ENCODE measurements at regions not wholly inside any gene's neighbourhood (a gene's known extent, or its start where the extent isn't known, plus 50 kb on each side); places are given as distances from the start of the nearest gene placed in this dataset.

DNA sequence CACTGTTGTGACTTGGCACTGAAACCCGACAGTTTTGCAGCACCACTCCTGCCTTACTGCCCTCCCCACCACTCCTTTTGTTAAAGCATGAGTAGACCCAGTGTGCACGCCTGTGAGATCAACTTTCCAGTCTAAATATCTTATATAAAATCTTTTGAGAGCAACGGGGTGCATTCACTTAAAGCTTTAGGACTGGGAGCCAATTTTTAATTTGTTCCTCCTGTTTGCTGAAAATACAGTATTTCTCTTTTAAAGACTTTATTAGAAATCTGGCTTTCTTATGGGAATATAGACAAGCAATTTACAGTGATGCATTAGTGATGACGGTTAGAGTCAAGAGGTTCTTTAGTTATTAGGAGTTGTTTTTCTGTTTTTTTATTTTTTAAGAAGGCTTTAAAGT, 397.5 kb downstream of the TMEM167A start:
- DNase-seq (ENCODE audit: extremely low read depth in 1 of 11, low read depth in 9 of 11, low spot score in 4 of 11), result no peak

GRCh38 chr5:82676661-82677060, 398.5 kb upstream of the RPS23 start:
- DNase-seq (ENCODE audit: extremely low read depth in 1 of 11, low read depth in 9 of 11, low spot score in 4 of 11), result no peak

- no peak for DNase-seq (ENCODE audit: extremely low read depth in 1 of 11, low read depth in 9 of 11, low spot score in 4 of 11)
Measured at GRCh38 chr5:82674671-82675070, 396.5 kb upstream of the RPS23 start.

GRCh38 chr5:82673057-82673809, 395.1 kb upstream of the RPS23 start:
- no peak for DNase-seq (ENCODE audit: extremely low read depth in 1 of 11, low read depth in 9 of 11, low spot score in 4 of 11)

DNA sequence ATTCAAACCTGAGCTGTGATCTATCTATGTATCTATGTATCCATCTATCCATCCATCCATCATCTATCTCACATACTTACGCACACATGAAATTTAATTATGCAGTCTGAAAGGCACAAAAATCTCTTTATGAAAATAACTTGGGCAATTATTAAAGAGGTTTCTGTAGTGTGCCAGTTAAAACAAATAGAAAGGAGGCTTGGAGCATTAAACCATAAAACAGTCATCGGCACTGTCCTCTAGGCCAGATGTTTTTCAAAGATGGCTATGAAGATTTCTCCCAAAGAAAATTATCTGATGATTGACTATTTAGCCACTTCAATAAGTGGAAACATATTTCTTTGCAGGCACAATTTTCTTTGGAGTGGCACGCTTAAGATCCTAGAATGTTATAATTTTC, 392.5 kb upstream of the RPS23 start:
- DNase-seq (ENCODE audit: extremely low read depth in 1 of 11, low read depth in 9 of 11, low spot score in 4 of 11), result no peak

GRCh38 chr5:82669720-82670119, 391.6 kb upstream of the RPS23 start:
- DNase-seq (ENCODE audit: extremely low read depth in 1 of 11, low read depth in 9 of 11, low spot score in 4 of 11), result no peak

DNA sequence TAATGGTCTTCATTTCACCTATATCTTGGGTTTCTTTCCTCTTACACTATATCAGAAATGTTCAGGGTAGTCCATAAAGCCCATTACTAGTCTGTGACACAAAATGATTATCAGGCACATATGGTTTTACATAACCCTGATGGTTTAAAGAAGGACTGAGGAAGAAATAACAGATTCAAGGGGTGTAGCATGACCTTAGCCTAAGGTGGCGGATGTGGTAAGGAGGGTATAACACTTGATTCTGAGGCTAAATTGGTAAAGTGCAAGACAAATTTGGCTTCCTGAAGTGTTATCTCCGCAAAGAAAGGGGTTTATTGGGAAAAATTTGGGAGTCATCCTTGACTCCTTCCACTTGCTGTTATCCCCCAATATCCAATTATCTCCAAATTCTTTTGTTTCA, 388.2 kb upstream of the RPS23 start:
- no peak for DNase-seq (ENCODE audit: extremely low read depth in 1 of 11, low read depth in 9 of 11, low spot score in 4 of 11)

DNA sequence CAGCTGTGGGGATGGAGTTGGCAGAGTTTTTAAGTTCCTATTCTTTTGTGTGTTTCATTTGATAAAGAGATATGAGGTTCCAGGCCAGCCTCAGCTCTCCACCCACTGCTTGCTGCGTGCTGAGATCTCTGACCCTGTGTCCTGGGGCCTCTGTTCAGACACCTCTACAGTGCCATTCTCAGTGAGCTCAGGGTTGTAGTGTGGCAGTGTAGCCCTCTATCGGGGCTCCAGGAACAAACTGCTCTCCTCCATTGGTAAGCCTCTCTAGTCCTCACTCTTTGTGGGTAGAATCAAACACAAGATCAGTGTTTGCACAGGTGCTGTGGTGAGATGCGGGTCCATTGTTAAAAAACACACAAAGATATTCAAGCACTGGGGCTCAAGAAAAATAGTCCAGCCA, 386.6 kb upstream of the RPS23 start:
- DNase-seq (ENCODE audit: extremely low read depth in 1 of 11, low read depth in 9 of 11, low spot score in 4 of 11), result no peak

DNA sequence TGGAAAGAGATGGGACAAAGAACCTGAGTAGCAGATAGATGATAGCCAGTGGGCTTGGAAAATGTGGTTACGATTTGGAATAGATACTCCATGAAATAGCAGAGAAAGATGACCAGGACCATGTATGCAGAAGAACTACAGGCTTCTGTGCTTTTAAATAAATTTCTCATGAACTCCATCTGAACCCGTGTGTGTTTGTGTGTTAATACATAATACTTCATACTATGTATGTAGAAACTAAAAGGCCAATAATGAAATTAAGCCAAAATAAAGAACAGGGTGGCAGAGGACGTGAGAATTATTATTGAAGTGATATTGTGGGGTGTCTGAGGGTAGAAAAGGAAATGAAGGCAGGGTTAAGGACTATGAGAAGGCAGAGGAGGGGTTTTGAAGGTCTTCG, 385.1 kb upstream of the RPS23 start:
- no peak for DNase-seq (ENCODE audit: extremely low read depth in 1 of 11, low read depth in 9 of 11, low spot score in 4 of 11)

DNA sequence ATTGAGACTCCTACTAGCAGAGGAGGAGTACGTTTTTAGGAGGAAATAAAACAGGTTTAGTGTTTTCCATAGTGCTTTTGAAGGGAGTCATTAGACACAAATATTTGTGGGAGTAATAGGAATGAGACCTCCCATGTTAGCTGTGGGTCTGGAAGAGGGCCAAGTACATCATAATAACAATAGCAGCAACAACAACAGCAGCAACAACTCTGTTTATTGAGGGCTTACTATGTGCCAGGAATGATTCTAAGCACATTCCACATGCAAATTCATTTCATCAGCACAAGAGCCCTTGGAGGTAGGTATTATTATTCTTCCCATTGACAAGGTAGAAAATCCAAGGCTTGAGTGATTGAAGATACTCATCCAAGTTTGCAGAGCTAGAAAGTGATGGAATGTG, 384.2 kb upstream of the RPS23 start:
- DNase-seq (ENCODE audit: extremely low read depth in 1 of 11, low read depth in 9 of 11, low spot score in 4 of 11), result no peak

GRCh38 chr5:82661933-82662332, 383.8 kb upstream of the RPS23 start:
- no peak for DNase-seq (ENCODE audit: extremely low read depth in 1 of 11, low read depth in 9 of 11, low spot score in 4 of 11)

- DNase-seq (ENCODE audit: extremely low read depth in 1 of 11, low read depth in 9 of 11, low spot score in 4 of 11), result no peak
Measured at GRCh38 chr5:82661462-82661861, 383.3 kb upstream of the RPS23 start.

DNA sequence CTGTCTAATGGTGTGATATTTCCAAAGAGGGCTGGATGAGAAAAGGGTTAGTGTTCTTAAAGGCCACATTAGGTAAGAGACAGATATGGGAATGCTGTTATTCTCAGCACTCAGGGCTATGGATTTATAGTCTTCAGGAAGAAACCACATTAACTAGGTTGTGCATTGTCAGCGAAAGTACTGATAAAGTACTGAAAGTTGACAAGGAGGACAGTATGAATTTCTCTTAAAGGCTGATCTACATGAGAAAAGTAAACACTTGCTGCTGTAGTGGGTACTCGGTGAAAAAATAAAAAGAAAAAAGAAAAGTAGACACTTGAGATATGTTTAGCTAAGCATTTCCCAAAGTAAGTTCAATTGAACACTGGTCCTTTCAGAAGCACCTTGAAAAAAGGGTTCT, 381.0 kb upstream of the RPS23 start:
- no peak for DNase-seq (ENCODE audit: extremely low read depth in 1 of 11, low read depth in 9 of 11, low spot score in 4 of 11)

DNA sequence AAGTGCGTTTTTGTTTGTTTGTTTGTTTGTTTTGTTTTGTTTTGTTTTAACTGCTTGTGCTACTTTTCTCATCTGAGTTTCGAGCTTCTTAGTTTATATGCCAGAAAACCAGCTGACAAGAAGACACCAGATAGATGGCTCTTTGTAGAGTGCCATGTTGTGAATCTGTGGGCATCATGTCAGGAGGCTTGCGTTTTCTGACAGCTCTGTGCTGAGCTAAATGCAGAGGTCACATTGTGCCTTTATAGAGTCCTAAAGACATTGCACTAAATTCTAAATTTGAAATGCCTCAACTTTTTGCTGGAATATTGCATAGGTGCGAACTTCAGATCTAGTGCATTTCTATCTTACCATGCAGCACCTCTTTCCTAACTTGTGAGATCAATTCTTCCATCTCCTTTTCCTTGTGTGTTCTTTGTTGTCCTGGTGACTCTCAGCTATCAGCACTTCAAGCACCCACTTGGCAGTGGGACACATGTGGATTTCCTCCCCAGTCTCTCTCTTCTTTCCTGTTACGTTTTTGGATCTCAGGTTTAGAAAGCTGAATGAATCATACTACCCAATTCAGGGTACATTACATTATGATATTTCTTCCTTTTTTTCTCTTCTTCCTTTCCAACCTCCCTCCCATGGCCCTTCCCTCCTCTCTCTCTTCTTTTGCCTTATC, 379.0 kb upstream of the RPS23 start:
- no peak for DNase-seq (ENCODE audit: extremely low read depth in 1 of 11, low read depth in 9 of 11, low spot score in 4 of 11)

DNA sequence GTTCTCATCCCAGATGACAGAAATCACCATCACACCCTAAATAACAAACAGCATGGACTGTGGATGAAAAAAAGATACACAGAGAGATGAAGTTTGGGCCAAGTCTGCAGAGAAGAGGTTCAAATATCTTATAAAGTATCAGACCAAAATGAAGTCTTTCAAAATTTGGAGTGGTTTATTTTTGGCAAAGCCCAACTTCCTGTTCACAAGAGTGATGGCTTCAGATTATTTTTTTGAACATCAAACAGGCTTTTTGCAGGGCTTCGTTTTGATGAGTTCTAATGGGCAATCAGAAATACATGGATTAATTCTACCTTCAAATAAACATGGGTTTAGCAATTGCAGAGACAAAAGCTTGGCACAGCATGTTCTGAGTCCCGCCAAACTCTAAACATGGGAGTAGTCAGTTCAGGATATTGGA, 378.2 kb upstream of the RPS23 start:
- DNase-seq (ENCODE audit: extremely low read depth in 1 of 11, low read depth in 9 of 11, low spot score in 4 of 11), result no peak

- DNase-seq (ENCODE audit: extremely low read depth in 1 of 11, low read depth in 9 of 11, low spot score in 4 of 11), result no peak
Measured at GRCh38 chr5:82655078-82655477, 376.9 kb upstream of the RPS23 start.

DNA sequence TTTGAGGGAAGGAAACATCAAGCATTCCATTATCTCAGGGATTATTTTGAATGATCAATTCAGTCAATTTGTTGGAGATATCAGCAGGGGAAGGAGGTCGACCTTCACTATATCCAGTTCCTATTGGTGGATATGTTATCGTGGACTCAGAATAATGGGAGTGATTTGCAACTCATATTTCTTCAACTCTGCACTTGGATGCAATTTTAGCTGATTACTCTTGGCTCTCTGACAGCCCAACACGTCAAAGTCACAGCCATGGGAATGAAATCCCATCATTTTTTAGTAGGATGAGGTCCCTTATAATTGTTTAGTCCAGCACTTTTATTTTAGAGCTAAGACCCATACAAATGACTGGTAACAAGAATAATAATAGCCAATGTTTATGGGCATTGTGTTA, 371.8 kb upstream of the RPS23 start:
- no peak for DNase-seq (ENCODE audit: extremely low read depth in 1 of 11, low read depth in 9 of 11, low spot score in 4 of 11)

DNA sequence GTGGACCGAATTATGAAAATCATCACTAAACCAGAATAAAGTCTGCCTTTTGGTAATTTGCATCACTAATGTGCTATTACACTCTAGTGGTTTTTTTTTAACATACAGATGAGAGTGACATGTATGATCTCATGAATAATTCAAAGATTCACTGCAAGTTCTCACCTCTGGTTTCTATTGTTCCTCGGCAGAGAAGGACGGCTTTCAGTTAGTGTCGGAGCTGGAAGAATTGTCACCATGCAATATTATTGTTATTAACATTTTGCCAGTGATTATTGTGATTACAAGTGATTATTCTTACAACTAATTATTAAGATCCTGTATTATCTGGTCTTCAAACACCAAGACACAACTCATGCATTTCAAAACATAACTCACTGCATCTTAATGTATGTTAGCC, 366.6 kb upstream of the RPS23 start:
- DNase-seq (ENCODE audit: extremely low read depth in 1 of 11, low read depth in 9 of 11, low spot score in 4 of 11), result no peak

GRCh38 chr5:82644229-82644628, 366.1 kb upstream of the RPS23 start:
- no peak for DNase-seq (ENCODE audit: extremely low read depth in 1 of 11, low read depth in 9 of 11, low spot score in 4 of 11)

GRCh38 chr5:82642313-82642712, 364.2 kb upstream of the RPS23 start:
- DNase-seq (ENCODE audit: extremely low read depth in 1 of 11, low read depth in 9 of 11, low spot score in 4 of 11), result no peak
